Panc1 (cell line): ENCODE measurements at regions not wholly inside any gene's neighbourhood (a gene's known extent, or its start where the extent isn't known, plus 50 kb on each side); places are given as distances from the start of the nearest gene placed in this dataset.

ENCODE experiments used
- POLR2AphosphoS5 ChIP-seq: IDR thresholded peaks from 2 replicates; pipeline ENCODE4 v1.6.1; 2012; ENCODE audit warnings: mild to moderate bottlenecking, low read depth, low read length, moderate library complexity
- SIN3A ChIP-seq: IDR thresholded peaks from 2 replicates; pipeline ENCODE4 v1.6.1; 2012; ENCODE audit warnings: low read depth, mild to moderate bottlenecking, low read length, moderate library complexity, borderline replicate concordance; ENCODE audit not compliant: insufficient read depth
- TF ChIP-seq, protein P1 (sequence below): fragments of 450-650 bp; IDR thresholded peaks from 2 replicates; pipeline ENCODE4 v1.5.1; 2017; ENCODE audit warnings: mild to moderate bottlenecking
- TF ChIP-seq, protein P2 (sequence below), 2 experiments: IDR thresholded peaks; 2 replicates each; pipeline ENCODE4 v1.6.1; 2011 to 2012; ENCODE audit warnings: low read depth in 2 of 2, control low read depth in 1 of 2, low read length in 1 of 2, mild to moderate bottlenecking in 1 of 2, moderate library complexity in 1 of 2; ENCODE audit not compliant: insufficient read depth in 1 of 2

DNA sequence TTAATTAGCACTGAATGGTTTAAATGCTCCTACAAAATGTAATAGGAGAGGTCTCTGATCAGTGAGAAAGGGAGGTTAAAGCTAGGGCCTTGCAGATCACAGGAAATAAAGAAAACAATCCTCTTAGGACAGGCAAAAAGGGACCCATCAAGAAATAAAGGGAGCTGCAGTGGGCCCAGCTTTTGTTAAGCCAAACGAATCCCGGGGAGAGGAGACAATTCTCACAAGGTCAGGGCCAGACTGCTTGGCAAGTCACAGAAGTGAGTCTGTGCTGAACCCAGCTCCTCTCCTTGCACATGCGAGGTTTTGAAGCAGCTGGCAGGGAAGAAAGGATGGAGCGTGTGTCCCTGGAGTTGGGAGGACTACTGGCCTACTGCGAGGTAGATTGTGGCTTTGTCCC is 285.8 kb downstream of the COG6 start:
- TF ChIP-seq, protein P1, sequence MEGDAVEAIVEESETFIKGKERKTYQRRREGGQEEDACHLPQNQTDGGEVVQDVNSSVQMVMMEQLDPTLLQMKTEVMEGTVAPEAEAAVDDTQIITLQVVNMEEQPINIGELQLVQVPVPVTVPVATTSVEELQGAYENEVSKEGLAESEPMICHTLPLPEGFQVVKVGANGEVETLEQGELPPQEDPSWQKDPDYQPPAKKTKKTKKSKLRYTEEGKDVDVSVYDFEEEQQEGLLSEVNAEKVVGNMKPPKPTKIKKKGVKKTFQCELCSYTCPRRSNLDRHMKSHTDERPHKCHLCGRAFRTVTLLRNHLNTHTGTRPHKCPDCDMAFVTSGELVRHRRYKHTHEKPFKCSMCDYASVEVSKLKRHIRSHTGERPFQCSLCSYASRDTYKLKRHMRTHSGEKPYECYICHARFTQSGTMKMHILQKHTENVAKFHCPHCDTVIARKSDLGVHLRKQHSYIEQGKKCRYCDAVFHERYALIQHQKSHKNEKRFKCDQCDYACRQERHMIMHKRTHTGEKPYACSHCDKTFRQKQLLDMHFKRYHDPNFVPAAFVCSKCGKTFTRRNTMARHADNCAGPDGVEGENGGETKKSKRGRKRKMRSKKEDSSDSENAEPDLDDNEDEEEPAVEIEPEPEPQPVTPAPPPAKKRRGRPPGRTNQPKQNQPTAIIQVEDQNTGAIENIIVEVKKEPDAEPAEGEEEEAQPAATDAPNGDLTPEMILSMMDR, result no peak
- no peak for TF ChIP-seq POLR2AphosphoS5
- no peak for TF ChIP-seq SIN3A
- TF ChIP-seq, protein P2, sequence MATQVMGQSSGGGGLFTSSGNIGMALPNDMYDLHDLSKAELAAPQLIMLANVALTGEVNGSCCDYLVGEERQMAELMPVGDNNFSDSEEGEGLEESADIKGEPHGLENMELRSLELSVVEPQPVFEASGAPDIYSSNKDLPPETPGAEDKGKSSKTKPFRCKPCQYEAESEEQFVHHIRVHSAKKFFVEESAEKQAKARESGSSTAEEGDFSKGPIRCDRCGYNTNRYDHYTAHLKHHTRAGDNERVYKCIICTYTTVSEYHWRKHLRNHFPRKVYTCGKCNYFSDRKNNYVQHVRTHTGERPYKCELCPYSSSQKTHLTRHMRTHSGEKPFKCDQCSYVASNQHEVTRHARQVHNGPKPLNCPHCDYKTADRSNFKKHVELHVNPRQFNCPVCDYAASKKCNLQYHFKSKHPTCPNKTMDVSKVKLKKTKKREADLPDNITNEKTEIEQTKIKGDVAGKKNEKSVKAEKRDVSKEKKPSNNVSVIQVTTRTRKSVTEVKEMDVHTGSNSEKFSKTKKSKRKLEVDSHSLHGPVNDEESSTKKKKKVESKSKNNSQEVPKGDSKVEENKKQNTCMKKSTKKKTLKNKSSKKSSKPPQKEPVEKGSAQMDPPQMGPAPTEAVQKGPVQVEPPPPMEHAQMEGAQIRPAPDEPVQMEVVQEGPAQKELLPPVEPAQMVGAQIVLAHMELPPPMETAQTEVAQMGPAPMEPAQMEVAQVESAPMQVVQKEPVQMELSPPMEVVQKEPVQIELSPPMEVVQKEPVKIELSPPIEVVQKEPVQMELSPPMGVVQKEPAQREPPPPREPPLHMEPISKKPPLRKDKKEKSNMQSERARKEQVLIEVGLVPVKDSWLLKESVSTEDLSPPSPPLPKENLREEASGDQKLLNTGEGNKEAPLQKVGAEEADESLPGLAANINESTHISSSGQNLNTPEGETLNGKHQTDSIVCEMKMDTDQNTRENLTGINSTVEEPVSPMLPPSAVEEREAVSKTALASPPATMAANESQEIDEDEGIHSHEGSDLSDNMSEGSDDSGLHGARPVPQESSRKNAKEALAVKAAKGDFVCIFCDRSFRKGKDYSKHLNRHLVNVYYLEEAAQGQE (IDR thresholded peaks at IDR 0.05; ENCODE audit: insufficient read depth in 1 of 2, low read depth in 2 of 2, low read length in 1 of 2), result no peak
